ENCODE measurements at regions not wholly inside any gene's neighbourhood (a gene's known extent, or its start where the extent isn't known, plus 50 kb on each side); places are given as distances from the start of the nearest gene placed in this dataset.

GRCh38 chr2:196314780-196315179, 143.4 kb upstream of the STK17B start:
- Mint-ChIP-seq H3K4me1 (ENCODE audit: unreplicated experiment) (peaks cover 39% of the 10 kb centered on the region), H3K27ac (ENCODE audit: unreplicated experiment) (peak overlapping the region; percentile 5), H3K9me3 (ENCODE audit: unreplicated experiment) (no peaks in the 10 kb centered on the region), H3K36me3 (ENCODE audit: unreplicated experiment) (peaks cover 35% of the 10 kb centered on the region), H3K27me3 (ENCODE audit: unreplicated experiment) (no peaks in the 10 kb centered on the region), H3K4me3 (ENCODE audit: unreplicated experiment) (no peak overlapping the region)
- TF ChIP-seq CTCF (IDR thresholded peaks at IDR 0.05), result no peak
- DNase-seq (ENCODE audit: extremely low spot score, unreplicated experiment), result no peak

- peaks cover 39% of the 10 kb centered on the region for H3K36me3 Mint-ChIP-seq (ENCODE audit: unreplicated experiment)
- H3K4me1 Mint-ChIP-seq (ENCODE audit: unreplicated experiment), result peaks cover 32% of the 10 kb centered on the region
- no peak overlapping the region for H3K4me3 Mint-ChIP-seq (ENCODE audit: unreplicated experiment)
- H3K27me3 Mint-ChIP-seq (ENCODE audit: unreplicated experiment), result no peaks in the 10 kb centered on the region
- DNase-seq (ENCODE audit: extremely low spot score, unreplicated experiment), result no peak
- no peak for TF ChIP-seq CTCF (IDR thresholded peaks at IDR 0.05)
- no peaks in the 10 kb centered on the region for H3K9me3 Mint-ChIP-seq (ENCODE audit: unreplicated experiment)
- peak overlapping the region; percentile 42 for H3K27ac Mint-ChIP-seq (ENCODE audit: unreplicated experiment)
These were observed 144.1 kb upstream of the STK17B start for GRCh38 chr2:196315388-196316049.

DNA sequence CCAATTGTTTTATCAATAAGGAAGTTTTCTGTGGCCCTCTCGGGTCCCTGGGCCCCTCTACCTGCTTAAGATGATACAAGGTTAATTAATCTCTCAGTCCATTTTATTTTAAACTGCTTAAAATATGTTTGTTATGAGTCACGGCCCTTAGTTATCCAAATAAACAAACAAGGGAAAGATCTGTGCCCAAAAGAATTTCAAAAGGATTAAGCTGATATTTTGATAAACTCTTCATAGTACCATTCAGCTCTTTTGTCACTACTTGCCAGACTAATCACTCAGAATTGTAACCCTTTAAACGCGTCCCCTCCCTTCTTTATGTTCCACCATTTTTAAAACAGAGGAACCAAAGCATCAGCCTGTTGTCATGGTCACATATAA, 144.7 kb upstream of the STK17B start:
- Mint-ChIP-seq H3K36me3 (ENCODE audit: unreplicated experiment) (peaks cover 41% of the 10 kb centered on the region), H3K9me3 (ENCODE audit: unreplicated experiment) (no peaks in the 10 kb centered on the region), H3K4me3 (ENCODE audit: unreplicated experiment) (no peak overlapping the region), H3K27me3 (ENCODE audit: unreplicated experiment) (no peaks in the 10 kb centered on the region), H3K4me1 (ENCODE audit: unreplicated experiment) (peaks cover 27% of the 10 kb centered on the region), H3K27ac (ENCODE audit: unreplicated experiment) (peak overlapping the region; percentile 32)
- no peak for TF ChIP-seq CTCF (IDR thresholded peaks at IDR 0.05)
- DNase-seq (ENCODE audit: extremely low spot score, unreplicated experiment), result no peak

DNA sequence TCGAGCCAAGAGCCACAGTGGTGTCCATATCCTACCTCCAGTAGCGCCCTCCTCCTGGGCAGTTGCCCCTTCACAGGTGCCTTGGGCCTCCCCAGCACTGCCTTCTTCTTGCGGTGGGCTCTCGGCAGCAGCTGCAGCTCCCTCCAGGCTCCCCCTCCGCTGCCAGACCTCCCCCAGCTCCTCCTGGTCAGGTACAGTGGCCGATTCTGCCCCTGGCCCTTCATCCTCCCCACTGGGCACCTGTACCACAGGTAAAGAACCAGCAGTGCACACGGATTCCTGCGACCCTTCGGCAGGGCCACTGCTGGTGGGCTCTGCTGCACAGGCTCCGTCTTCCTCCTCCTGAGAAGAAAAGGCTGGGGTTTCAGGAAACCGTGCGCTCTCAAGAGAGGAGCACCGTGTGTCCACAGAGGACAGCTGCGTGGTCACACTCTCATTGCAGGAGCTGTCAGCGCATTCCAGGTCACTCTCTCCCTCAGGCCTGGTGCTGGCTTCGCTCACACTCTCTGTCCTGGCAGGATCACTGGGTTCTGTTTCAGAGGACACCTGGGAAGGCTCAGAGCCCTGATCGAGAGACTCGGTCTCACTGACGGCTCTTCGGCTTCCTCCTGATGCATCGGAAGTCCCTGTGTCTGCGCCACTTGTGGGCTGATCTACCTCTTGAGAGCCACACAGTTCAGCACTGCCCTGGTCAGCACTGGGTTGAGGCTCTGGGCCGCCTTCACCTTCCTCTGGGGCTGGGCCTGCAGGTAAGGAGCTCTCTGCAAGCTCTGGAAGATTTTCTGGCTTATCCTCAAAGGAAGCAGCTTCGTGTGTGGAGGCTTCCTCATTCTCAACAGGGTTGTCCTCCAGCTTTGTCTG, 147.4 kb upstream of the STK17B start:
- Mint-ChIP-seq H3K36me3 (ENCODE audit: unreplicated experiment) (peaks cover 41% of the 10 kb centered on the region), H3K27ac (ENCODE audit: unreplicated experiment) (no peak overlapping the region), H3K27me3 (ENCODE audit: unreplicated experiment) (no peaks in the 10 kb centered on the region), H3K9me3 (ENCODE audit: unreplicated experiment) (peaks cover 3% of the 10 kb centered on the region), H3K4me1 (ENCODE audit: unreplicated experiment) (peaks cover 48% of the 10 kb centered on the region), H3K4me3 (ENCODE audit: unreplicated experiment) (no peak overlapping the region)
- TF ChIP-seq CTCF (IDR thresholded peaks at IDR 0.05), result no peak
- no peak for DNase-seq (ENCODE audit: extremely low spot score, unreplicated experiment)
